NOMO-1 (cell line): ENCODE measurements at regions not wholly inside any gene's neighbourhood (a gene's known extent, or its start where the extent isn't known, plus 50 kb on each side); places are given as distances from the start of the nearest gene placed in this dataset.
"Not testable (repeated sequence)": the region's sequence is repeated elsewhere in the genome, so short reads cannot be mapped to it uniquely, and the experiment has no call there.

Experiments used
- DNase-seq, 2 experiments: peaks; one replicate each; lab custom pipeline; 2025; ENCODE audit not compliant: unreplicated experiment in 2 of 2; lab: John Stamatoyannopoulos, UW

DNA sequence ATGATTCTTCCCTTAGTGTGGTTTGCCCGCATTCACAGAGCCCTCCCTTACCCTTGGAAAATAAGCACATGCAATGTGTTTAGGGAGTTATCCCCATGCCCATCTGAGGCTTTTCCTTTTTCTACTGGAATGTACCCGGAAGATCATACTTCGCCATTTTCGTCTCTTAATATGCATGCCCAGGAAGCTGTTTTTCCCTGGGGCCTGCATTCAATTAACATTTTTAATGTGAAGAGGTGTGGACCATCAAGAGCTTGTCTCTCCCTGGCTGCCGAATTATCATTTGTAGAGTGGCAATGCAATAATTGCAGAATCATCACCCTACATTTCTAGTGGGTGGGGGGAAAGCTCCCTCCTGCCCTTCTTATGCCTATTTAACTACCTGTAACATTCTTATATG is 976.3 kb downstream of the DIPK2A start:
- no peak for DNase-seq

DNA sequence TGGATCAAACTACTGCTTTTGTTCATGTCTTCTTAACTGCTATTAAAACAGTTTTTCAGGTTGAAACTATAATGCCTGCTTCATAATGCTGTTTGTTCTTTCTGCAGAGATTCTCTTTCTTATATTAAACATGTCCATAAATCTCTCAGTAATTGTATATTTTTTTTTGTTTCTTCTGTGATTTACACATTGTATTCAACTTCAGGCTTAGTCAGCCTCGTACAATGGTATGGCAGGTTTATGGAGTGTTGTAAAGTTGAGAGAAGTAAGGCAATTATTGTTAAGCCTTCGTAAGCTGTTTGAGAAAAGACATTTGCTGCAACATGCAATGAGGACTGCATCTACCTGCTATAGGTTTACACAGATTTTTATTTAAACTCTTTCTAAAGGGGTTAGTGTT is 977.1 kb downstream of the DIPK2A start:
- no peak for DNase-seq

DNA sequence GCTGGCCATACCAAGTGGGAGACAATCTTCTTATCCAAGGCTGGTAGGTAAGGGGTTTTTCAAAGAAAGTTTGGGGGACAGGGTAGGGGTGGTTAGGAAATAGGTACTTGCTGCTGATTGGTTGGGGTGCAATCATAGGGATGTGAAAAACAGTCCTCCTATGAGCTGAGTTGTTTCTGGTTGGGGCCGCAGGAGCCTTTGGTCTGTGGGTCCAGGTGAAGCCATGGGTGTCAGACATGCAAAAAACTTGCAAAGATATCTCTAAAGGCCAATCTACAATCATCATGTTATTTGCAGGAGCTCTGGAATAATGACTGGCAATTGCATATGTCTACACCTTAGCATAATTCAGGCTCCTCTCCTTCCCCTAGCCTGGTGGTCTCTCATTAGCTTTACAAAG is 982.3 kb downstream of the DIPK2A start:
- no peak for DNase-seq

DNA sequence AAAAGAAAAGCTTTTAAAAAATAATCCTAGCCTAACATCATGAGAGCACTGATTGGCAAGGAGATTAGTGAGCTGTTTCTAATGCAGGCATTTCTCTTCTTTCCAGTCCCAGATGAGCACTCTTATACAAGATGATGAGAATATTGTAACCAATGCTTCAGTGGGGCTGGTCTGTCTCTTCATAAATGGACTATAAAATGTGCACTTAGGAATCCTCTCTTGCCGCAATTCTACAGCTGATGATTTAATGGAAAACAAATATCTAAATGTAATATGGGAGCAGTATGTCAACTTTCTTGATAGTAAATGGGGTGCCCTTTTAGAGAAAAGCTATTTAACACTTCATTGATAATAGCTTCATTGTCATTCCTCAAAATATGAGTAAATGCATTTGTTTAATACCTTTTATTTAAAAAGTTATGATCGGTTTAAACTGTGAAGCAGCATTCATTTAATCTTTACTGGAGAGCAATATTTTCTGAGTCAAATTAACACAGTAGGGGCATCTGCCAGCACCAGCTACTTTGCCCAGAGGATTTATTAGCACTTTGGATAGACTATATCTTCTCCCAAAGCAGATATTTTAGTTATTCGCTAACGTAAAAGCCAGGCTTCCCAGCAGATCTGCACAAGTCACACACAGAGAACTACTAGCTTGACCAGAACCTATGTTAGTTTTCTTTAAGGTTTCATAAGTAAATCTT is 985.9 kb downstream of the DIPK2A start:
- DNase-seq, result no peak

DNA sequence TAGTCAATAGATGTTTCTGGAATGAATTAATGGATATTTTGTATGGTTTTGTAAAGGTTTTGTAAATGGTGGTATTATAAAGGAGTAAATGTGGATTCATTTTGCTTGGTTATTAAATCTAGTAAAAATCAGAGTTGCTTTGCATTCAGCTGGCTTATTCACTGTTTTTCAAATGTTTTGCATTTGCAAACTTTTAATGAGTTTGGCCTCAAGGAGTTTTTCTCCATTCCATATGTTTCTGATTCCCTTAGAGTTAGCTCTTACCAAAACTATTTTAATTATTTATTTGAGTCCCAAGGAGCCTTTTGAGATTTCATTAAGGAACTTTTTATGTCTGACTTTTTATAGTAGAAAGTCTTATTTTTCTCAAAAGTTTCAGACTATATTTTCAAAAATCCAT is 992.2 kb downstream of the DIPK2A start:
- DNase-seq, result no peak

DNA sequence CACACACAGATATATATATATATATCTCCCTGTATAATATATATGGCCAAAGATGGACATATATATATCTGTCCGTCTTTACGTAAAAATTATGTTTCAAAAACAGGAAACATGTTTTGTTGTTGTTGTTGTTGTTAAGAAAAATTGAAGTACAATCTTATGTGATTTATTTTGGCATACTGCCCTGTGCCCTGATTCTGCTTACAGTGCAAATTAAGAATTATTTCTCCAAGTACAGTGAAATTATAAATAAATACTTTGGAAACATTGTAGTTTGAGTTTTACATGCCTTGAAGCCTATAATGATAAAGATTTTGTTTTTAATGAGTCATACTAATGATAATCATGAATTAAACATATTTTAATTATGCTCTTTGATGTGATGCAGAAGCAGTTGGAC is 994.9 kb downstream of the DIPK2A start:
- no peak for DNase-seq

DNA sequence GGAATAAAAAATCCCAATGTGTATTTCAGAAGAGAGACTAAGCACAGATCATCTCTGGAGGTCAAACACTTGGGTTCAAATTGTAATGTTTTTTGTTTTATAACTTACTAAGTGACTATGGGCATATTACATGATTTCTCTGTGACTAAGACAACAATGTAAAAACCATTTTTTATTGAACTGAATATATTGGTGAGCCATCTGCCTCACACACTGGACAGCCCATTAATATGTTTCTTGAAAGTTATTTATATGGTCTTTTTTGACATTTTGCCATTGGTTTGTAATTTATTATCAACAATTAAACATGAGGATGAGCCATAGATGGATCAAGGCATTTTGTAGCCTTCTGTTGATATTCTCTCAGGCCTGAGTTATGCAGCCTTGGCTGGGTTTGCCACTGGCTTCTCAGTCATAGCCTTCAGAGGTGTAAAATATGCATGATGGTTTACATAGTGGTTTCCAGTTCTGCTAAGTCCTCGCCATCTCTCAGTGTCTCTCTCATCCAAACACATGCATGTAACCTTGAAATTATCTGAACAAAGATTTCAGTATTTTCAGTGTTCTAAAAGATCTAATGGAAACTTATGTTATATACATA is 997.2 kb downstream of the DIPK2A start:
- DNase-seq, result no peak

DNA sequence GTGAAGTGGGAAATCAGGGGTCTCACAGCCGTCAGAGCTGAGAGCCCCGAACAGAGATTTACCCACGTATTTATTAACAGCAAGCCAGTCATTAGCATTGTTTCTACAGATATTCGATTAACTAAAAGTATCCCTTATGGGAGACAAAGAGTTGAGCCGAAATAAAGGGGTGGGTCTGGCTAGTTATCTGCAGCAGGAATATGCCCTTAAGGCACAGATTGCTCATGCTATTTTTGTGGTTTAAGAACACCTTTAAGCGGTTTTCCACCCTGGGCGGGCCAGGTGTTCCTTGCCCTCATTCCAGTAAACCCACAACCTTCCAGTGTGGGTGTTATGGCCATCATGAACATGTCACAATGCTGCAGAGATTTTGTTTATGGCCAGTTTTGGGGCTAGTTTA is 1012.9 kb downstream of the DIPK2A start:
- DNase-seq, result not testable (repeated sequence)

DNA sequence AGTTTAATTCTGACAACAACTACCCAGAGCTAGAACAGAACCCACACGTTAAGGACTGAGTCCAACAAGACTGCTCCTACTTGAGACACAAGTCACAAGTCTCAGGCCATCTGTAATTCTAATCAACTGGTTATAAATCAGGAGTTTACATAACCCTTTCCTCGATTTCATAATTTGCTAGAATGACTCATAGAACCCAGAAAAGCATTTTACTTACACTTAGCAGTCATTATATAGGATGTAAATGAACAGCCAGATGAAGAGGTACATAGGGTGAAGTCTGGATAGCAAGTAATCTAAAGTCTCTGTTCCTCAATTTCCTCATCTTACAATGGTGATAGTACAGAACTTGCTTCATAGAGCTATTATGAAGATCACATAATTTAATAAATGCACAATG is 1018.2 kb downstream of the DIPK2A start:
- DNase-seq, result peak; percentile 91 to 99

DNA sequence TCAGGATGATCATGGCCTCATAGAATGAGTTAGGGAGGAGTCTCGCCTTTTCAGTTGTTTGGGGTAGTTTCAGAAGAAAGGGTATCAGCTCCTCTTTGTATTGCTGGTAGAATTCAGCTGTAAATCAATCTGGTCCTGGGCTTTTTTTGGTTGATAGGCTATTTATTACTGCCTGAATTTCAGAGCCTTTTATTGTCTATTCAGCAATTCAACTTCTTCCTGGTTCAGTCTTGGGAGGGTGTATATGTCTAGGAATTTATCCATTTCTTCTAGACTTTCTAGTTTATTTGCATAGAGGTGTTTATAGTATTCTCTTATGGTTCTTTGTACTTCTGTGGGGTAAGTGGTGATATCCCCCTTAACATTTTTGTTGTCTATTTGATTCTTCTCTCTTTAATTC is 1024.2 kb downstream of the DIPK2A start:
- no peak for DNase-seq

DNA sequence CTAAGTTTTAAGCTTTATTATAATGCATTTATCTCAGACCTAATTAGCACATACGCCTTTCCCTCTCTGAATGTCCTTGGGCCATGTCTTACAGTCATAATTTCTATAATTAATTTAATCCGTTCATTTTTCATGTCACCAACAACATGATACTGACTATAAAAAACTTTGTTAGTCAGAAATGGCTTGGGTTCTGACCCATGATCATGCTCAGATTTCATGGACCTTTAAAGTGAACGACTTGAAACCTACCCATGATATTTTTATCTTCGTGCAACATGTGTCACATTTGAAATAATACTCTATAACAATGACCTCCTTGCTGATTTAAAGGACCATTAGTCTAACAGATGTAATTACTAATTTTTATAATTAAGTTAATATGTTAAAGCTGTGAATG is 1033.8 kb downstream of the DIPK2A start:
- DNase-seq, result no peak

DNA sequence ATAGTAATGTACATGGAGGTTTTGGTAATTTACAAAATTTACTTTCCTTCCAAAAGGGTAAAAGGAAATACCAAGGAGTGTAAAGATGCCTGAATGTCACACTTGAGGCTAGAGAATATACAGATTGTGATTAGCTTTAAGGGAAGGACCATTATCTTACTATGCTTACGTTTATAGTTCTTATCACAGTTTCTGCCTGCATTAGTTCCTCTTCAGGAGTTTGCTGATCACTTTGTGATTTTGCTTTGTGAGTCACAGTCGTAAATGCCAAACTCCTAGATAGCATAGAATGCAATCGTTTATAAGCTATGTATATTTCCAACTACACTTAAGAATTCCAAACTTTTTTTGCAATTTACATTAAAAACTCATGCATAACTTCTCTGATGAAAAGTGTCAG is 1034.6 kb downstream of the DIPK2A start:
- DNase-seq, result no peak

DNA sequence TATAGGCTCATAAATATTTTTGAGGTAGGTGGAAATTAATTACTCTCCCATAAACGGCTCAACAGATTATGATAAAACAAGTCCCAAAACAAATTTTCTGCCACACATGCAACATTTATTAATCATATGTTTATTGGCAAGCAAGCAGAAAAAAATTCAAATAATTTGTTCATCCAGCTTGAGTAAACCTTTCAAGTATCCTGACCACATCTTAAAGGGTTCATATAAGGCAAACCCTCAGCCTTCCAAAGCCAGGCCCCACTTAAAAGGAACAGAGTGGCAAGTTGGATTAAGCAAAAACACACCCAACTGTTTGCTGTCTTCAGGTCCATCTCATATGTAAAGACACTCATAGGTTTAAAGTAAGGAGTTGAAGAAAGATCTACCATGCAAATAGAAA is 1042.3 kb downstream of the DIPK2A start:
- DNase-seq, result no peak

DNA sequence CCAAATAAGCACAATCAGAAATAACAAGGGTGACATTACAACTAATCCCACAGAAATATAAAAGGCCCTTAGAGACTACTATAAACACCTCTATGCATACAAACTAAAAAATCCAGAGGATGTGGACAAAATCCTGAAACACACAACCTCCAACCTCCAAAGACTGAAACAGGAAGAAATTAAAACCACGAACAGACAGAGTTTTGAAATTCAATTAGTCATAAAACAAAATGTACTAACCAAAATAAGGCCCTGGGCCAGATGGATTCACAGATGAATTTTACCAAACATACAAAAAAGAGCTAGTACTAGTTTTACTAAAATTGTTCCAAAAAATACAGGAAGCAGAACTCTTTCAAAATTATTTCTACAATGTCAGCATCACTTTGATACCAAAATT is 1043.6 kb downstream of the DIPK2A start:
- DNase-seq, result peak; percentile 79 to 91

DNA sequence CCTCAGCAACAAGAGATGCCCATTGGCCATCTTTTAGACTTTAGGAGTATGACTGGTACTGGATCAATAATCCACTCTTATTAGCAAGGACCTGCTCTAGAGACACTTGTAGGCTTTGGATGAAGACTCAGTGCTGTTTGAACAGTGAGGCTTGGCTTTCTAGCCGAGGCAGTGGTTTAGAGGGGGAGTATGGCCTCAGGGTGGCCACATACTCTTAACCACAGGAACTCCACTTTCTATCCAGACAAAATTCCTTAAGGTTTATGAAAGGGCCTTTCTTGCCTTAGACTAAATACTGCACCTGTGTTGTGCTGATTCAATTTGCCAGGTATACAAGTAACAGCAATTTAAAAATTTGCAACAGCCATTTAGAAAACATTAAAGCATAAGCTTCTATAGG is 1046.3 kb downstream of the DIPK2A start:
- no peak for DNase-seq

DNA sequence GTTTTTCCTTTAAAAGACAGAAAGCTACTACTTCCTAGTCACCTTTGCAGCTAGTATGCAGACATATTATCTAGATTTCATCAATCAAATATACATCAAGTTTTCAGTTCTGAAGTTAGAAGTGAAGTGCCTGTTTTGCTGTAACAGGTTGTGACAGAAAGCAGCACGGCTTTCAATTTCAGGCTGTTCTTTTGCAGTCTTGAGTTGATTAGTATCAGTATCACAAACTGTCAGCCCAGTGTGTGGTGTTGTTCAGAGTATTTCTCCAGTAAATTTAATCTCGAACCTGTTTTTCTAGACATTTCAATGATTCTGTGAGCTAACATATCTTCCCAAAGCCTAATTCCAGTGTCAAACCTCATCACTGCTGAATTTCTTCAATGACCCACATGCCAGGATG is 1050.8 kb downstream of the DIPK2A start:
- DNase-seq, result no peak

DNA sequence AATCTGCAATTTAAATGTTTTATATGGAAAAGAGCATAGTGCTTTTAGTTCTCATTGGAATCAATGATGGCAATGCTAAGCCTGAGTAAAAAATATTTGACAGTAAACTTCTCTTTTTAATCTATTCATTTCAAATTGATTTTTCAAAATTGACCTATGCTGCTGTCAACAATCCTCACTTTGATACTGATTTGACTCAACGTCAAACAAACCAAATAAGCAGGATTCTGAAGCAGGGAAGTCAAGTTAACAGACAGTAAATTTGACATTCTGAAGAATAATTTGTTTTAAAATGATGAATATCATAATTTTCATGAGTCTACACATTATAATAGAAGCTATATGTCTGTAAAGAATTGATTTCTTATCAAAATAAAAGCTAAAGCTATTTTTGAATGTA is 1053.1 kb downstream of the DIPK2A start:
- DNase-seq, result no peak

DNA sequence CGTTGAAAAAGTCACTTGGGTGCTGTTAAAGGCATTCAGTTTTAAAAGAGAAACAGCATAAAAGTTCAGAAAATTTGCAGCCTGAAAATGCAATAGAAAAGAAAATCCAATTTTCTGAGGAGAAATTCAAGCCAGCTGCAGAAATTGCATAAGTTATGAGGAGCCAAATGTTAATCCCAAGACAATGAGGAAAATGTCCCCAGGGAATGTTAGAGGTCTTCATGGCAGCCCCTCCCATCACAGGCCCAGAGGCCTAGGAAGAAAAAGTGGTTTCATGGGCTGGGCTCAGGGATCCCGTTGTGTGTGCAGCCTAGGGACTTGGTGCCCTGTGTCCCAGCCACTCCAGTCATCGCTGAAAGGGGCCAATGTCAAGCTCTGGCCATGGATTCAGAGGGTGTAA is 1055.6 kb downstream of the DIPK2A start:
- DNase-seq, result not testable (repeated sequence)

DNA sequence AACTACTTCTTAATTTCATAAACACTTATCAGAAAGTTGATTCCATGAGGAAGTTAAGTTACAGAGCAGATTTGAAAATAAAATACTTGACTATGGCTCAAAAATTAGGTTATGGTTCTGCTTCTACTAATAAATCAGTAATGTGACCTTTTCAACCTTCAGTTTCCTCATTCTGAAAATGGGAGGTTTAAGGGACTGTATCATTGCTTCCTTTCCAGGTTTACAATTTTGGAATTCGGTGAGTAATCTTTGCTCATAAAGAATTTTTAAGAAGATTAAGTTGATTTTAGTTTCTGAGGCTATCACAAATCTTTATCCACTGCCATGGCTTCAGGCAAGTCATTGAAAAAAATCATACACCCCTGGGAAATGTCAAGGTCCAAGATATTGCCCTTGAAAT is 1061.2 kb downstream of the DIPK2A start:
- no peak for DNase-seq

DNA sequence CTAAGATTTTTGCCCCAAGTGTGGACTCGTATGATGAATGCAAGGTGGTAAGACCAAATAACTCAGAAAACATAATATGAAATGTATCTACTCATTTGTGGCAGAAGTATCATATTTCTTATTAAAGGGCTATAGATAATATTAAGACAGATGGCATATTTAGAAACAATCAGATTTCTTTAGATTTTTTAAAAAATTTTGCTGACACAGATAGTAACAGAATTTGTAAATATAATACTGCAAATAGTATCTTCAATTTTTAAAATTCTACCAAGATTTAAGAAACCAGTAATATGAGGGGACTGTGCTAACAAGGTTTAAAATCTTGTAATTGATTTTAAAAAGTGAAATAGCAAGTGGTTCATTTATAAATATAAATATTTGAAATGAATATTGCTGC is 1064.1 kb downstream of the DIPK2A start:
- no peak for DNase-seq

DNA sequence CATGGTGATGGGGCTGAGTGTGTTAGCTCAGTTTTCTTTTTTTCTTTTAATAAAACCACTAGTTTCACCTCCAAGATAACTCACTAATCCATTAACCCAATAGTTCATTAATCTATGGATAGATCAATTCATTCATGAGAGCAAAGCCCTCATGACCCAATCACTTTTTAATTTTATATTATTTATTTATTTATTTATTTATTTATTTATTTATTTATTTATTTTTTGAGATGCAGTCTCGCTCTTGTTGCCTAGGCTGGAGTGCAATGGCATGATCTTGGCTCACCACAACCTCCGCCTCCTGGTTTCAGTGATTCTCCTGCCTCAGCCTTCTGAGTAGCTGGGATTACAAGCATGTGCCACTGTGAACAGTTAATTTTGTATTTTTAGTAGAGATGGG is 1082.4 kb downstream of the DIPK2A start:
- DNase-seq, result not testable (repeated sequence)

DNA sequence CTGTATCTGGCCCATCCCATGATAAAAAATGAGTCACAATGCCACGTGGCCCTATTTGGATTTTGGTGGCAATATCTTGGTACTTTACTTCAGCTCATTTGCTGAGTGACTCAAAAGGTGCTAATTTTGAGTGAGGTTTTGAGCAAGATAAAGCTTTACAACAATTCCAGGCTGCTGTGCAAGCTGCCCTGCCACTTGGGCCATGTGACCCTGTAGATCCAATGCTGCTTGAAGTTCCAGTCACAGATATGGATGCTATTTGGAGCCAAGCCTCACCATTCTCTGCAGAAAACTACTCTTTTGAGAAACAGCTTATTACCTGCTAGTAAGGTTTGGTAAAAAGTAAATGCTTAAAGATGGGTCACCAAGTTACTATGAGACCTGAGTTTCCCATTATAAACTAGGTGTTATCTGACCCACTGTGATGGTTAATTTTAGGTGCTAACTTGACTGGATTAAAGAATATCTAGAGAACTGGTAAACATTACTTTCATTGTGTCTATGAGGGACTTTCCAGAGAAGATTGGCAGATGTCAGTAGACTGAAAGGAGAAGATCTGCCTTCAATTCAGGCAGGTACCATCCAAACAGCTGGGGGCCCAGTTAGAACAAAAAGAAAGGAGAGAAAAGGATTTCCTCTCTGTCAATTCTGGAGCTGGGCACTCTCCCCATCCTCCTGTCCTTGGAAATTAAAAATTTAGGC is 1083.9 kb downstream of the DIPK2A start:
- DNase-seq, result no peak
